Hematopoietic multipotent progenitor cell treated with erythropoietin and hydrocortisone succinate and interleukin-3 and kit ligand, for 6 days (in vitro differentiated cells): ENCODE measurements at regions not wholly inside any gene's neighbourhood (a gene's known extent, or its start where the extent isn't known, plus 50 kb on each side); places are given as distances from the start of the nearest gene placed in this dataset.

Experiments
- DNase-seq: peaks from one replicate; pipeline ENCODE4 v3.0.0-alpha.2; 2015

- DNase-seq: no peak
Observed at GRCh38 chr9:99725852-99726251, 95.8 kb upstream of the NR4A3 start.

- no peak for DNase-seq
Observed at GRCh38 chr9:99726758-99727157, 94.9 kb upstream of the NR4A3 start.

- no peak for DNase-seq
Observed at GRCh38 chr9:99730062-99730461, 91.6 kb upstream of the NR4A3 start.

- no peak for DNase-seq
Observed at GRCh38 chr9:99731950-99732349, 89.7 kb upstream of the NR4A3 start.

- peak; percentile 56 for DNase-seq
Observed at GRCh38 chr9:99732715-99733114, 89.0 kb upstream of the NR4A3 start.

GRCh38 chr9:99735041-99735440, 86.6 kb upstream of the NR4A3 start:
- no peak for DNase-seq

GRCh38 chr9:99736291-99736690, 85.4 kb upstream of the NR4A3 start:
- no peak for DNase-seq

- no peak for DNase-seq
Observed at GRCh38 chr9:99737649-99738048, 84.0 kb upstream of the NR4A3 start.

- peak; percentile 3 for DNase-seq
Observed at GRCh38 chr9:99743006-99743405, 78.7 kb upstream of the NR4A3 start.

- no peak for DNase-seq
Observed at GRCh38 chr9:99743455-99743854, 78.2 kb upstream of the NR4A3 start.

GRCh38 chr9:99744132-99744531, 77.6 kb upstream of the NR4A3 start:
- DNase-seq: no peak

GRCh38 chr9:99745085-99745484, 76.6 kb upstream of the NR4A3 start:
- no peak for DNase-seq

GRCh38 chr9:99746406-99746805, 75.3 kb upstream of the NR4A3 start:
- no peak for DNase-seq

- peak; percentile 9 for DNase-seq
Observed at GRCh38 chr9:99748266-99748665, 73.4 kb upstream of the NR4A3 start.

GRCh38 chr9:99748676-99749075, 73.0 kb upstream of the NR4A3 start:
- peak; percentile 8 for DNase-seq

GRCh38 chr9:99749641-99750040, 72.0 kb upstream of the NR4A3 start:
- DNase-seq: no peak

GRCh38 chr9:99750526-99750925, 71.2 kb upstream of the NR4A3 start:
- no peak for DNase-seq

- no peak for DNase-seq
Observed at GRCh38 chr9:99752417-99753109, 69.1 kb upstream of the NR4A3 start.

GRCh38 chr9:99753436-99753835, 68.2 kb upstream of the NR4A3 start:
- DNase-seq: no peak

- DNase-seq: no peak
Observed at GRCh38 chr9:99760421-99760820, 61.3 kb upstream of the NR4A3 start.

- DNase-seq: no peak
Observed at GRCh38 chr9:99762470-99762869, 59.2 kb upstream of the NR4A3 start.
